ENCODE measurements at regions not wholly inside any gene's neighbourhood (a gene's known extent, or its start where the extent isn't known, plus 50 kb on each side); places are given as distances from the start of the nearest gene placed in this dataset.

DNA sequence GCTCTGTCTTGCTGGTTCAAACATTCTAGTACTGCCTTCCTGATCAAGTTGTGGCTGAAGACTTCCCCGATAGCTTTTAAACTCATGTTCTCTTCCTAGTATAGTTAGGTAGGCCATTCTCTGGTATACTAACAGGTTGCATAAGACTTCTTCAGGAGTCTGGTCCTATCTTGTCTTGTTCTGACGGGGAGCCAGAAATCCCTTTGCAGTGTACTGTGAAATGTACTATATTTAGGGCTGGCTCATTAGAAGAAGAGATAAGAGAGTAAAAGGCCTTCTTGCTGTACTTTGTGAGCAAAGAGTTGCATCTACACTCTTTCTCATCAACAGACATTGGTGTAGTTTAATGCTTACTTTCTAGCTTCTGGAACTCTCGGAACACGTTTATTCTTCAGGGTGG lies 331.9 kb downstream of the NUP35 start:
- TF ChIP-seq, protein P1, sequence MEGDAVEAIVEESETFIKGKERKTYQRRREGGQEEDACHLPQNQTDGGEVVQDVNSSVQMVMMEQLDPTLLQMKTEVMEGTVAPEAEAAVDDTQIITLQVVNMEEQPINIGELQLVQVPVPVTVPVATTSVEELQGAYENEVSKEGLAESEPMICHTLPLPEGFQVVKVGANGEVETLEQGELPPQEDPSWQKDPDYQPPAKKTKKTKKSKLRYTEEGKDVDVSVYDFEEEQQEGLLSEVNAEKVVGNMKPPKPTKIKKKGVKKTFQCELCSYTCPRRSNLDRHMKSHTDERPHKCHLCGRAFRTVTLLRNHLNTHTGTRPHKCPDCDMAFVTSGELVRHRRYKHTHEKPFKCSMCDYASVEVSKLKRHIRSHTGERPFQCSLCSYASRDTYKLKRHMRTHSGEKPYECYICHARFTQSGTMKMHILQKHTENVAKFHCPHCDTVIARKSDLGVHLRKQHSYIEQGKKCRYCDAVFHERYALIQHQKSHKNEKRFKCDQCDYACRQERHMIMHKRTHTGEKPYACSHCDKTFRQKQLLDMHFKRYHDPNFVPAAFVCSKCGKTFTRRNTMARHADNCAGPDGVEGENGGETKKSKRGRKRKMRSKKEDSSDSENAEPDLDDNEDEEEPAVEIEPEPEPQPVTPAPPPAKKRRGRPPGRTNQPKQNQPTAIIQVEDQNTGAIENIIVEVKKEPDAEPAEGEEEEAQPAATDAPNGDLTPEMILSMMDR (IDR thresholded peaks at IDR 0.05): no peak
- TF ChIP-seq POLR2A (IDR thresholded peaks at IDR 0.05) (no peak), EP300 (IDR thresholded peaks at IDR 0.05) (no peak), POLR2AphosphoS5 (IDR thresholded peaks at IDR 0.05) (no peak)

Data from suprapubic skin (tissue), 4 donors.